Fibroblast of the aortic adventitia (primary cell): ENCODE measurements at regions not wholly inside any gene's neighbourhood (a gene's known extent, or its start where the extent isn't known, plus 50 kb on each side); places are given as distances from the start of the nearest gene placed in this dataset.
A peak's percentile ranks its signal among the peaks of the same experiment; 100 is the strongest.

Experiments used
- DNase-seq: peaks from one replicate; pipeline ENCODE4 v3.0.0-alpha.2; 2010; ENCODE audit warnings: low read depth
- H3K4me3 ChIP-seq: 2 replicates; pipeline ENCODE4 v1.5.1; 2011; ENCODE audit warnings: low read depth, mild to moderate bottlenecking, control low read depth, low read length, moderate library complexity
- TF ChIP-seq, protein P1 (sequence below): IDR thresholded peaks from 2 replicates; pipeline ENCODE4 v1.5.1; 2011; ENCODE audit warnings: mild to moderate bottlenecking, low read length, control low read depth, inconsistent platforms; ENCODE audit not compliant: insufficient read depth

DNA sequence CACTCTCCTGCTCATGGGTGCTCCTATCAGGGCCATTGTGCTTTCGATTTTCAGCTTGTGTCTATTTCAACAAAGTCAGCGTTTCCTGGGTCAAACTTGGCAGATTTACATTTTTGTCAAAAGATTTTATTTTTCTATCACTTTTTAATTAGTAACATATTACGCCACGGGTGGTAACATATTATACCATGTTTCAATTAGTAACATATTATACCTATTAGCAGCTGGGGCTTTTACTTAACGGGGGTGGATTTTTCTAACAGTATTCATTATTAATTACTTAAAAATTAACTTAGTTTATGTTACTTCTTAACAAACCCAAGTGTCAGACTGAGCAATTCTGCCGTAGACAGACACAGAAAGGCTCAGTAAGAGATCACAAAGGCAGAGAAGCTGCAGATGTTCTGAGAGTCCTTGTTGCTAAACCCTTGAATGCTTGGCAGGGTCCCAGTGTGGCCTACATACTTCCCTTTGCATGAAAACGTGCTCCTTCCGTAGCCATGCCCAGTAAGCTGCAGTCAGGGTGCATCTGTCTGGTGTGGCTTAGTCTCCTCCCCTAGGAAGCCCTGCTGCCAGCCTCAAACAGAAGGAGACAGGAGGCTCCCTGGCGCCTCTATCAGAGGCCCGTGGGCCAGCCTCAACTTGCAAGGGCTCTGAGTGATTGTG lies 263.1 kb upstream of the CXCL12 start:
- TF ChIP-seq, protein P1, sequence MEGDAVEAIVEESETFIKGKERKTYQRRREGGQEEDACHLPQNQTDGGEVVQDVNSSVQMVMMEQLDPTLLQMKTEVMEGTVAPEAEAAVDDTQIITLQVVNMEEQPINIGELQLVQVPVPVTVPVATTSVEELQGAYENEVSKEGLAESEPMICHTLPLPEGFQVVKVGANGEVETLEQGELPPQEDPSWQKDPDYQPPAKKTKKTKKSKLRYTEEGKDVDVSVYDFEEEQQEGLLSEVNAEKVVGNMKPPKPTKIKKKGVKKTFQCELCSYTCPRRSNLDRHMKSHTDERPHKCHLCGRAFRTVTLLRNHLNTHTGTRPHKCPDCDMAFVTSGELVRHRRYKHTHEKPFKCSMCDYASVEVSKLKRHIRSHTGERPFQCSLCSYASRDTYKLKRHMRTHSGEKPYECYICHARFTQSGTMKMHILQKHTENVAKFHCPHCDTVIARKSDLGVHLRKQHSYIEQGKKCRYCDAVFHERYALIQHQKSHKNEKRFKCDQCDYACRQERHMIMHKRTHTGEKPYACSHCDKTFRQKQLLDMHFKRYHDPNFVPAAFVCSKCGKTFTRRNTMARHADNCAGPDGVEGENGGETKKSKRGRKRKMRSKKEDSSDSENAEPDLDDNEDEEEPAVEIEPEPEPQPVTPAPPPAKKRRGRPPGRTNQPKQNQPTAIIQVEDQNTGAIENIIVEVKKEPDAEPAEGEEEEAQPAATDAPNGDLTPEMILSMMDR, result no peak
- H3K4me3 ChIP-seq, result no peak overlapping the region
- peak; percentile 35 for DNase-seq

DNA sequence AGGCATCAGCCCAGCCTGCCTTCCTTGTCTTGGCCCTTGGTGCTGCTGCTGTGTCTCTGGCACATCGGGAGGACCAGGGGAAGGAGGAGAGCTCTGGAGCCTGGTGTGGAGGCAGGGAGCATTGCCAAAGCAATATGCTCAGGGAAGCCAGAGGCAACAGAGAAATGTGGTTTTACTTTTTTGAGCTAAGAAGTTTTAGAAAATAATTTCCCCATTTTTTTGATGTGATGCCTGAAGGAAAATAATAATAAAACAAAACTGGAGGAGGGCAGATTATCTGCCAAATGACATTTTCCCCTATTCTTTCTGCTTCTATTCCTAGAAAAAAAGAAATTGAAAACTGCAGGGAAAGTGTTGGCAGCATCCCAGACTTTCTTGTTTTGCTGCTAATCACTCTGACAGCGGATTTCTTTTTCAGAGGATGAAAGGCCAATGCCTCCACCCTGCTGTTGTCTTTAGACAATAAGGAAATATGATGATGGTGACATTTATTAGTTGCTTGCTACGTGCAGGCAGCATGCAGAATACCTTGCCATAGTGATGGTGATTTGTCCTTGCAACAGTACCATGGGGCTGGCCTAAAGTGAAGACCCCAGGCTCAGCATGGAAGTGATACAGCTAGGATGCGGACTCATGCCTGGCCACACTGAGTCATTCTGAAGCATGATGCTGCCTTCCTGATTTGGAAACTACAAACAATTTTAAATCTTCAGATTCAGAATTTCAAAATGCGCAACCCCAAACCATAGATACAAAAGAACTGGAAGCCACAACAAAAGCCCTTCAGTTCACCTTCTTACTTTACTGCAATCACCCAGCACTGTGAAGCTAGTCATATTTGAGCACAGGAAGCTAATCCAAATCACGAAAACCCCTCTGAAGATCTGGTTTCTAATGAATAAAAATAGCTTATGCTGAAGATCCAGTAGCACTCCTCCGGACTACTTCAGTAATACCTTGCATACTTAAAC lies 260.2 kb upstream of the TMEM72 start:
- DNase-seq, result peak; percentile 53
- no peak overlapping the region for H3K4me3 ChIP-seq
- TF ChIP-seq, protein P1, result no peak

DNA sequence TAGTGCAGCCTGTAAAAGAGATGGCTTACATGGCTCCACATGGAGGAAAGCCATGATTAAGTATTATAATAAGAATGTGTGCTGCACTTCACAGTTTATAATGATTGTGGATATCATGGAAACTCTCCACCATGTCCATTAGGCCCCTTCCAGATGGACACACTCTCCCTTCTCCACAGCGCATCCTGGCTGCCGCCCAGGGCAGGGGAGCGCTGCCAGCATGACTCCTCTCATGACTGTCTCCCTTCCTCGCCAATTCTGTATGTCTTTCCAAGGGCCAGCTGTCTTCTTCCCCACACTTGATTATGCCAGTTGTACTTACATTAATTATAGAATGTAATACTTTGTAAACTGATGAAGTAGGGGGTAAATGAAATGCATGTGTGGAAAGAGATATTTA lies 259.3 kb upstream of the TMEM72 start:
- H3K4me3 ChIP-seq, result no peak overlapping the region
- DNase-seq, result peak; percentile 36
- TF ChIP-seq, protein P1, result no peak

- no peak overlapping the region for H3K4me3 ChIP-seq
- DNase-seq, result no peak
- TF ChIP-seq, protein P1, result no peak
Measured at GRCh38 chr10:44659320-44659719, 251.8 kb upstream of the TMEM72 start.

DNA sequence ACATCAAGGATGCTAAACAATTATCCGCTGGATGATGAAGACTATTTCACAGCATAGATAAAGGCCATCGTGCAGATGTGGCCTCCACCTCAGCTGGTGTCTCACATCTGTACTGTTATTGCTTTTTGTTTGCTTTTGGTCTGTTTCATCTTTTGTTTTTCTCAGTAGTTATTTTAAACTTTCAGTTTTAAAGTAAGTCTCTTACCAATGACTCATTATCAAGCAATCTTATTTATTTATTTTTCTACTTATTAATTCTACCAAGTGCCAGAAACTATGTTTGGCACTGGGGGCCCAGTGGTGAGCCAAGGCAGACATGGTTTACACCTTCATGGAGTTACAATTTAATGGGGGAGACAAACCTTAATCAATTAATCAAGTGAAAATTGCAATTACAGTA lies 250.9 kb upstream of the TMEM72 start:
- H3K4me3 ChIP-seq, result no peak overlapping the region
- TF ChIP-seq, protein P1, result no peak
- peak; percentile 58 for DNase-seq

GRCh38 chr10:44662051-44662450 lies 249.1 kb upstream of the TMEM72 start:
- DNase-seq, result peak; percentile 18
- TF ChIP-seq, protein P1, result no peak
- H3K4me3 ChIP-seq, result no peak overlapping the region
